NCI-H146 treated with DMSO at 0.1 percent for 48 hours (cell line): ENCODE measurements at regions not wholly inside any gene's neighbourhood (a gene's known extent, or its start where the extent isn't known, plus 50 kb on each side); places are given as distances from the start of the nearest gene placed in this dataset.
"Not testable (repeated sequence)": the region's sequence is repeated elsewhere in the genome, so short reads cannot be mapped to it uniquely, and the experiment has no call there.

Experiments
- DNase-seq: peaks from one replicate; lab custom pipeline; 2025; ENCODE audit not compliant: unreplicated experiment; lab: John Stamatoyannopoulos, UW

- DNase-seq, result not testable (repeated sequence)
Observed at GRCh38 chr5:166804693-166805092, 1486.8 kb upstream of the WWC1 start.

- not testable (repeated sequence) for DNase-seq
Observed at GRCh38 chr5:166810093-166810658, 1481.3 kb upstream of the WWC1 start.

- DNase-seq, result no peak
Observed at GRCh38 chr5:166810721-166811120, 1480.7 kb upstream of the WWC1 start.

GRCh38 chr5:166823360-166823759 is 1468.1 kb upstream of the WWC1 start:
- DNase-seq, result no peak

- DNase-seq, result no peak
Observed at GRCh38 chr5:166834246-166834645, 1457.2 kb upstream of the WWC1 start.

GRCh38 chr5:166845044-166845443 is 1446.4 kb upstream of the WWC1 start:
- DNase-seq, result no peak

GRCh38 chr5:166856791-166857190 is 1434.7 kb upstream of the WWC1 start:
- DNase-seq, result no peak

GRCh38 chr5:166860426-166860825 is 1431.0 kb upstream of the WWC1 start:
- DNase-seq, result no peak

- DNase-seq, result no peak
Observed at GRCh38 chr5:166862581-166862980, 1428.9 kb upstream of the WWC1 start.

- DNase-seq, result no peak
Observed at GRCh38 chr5:166865206-166865605, 1426.2 kb upstream of the WWC1 start.

GRCh38 chr5:166880456-166880855 is 1411.0 kb upstream of the WWC1 start:
- no peak for DNase-seq

- no peak for DNase-seq
Observed at GRCh38 chr5:166881802-166882201, 1409.6 kb upstream of the WWC1 start.

GRCh38 chr5:166883016-166883415 is 1408.4 kb upstream of the WWC1 start:
- no peak for DNase-seq

GRCh38 chr5:166898166-166898565 is 1393.3 kb upstream of the WWC1 start:
- DNase-seq, result no peak

- no peak for DNase-seq
Observed at GRCh38 chr5:166899343-166899742, 1392.1 kb upstream of the WWC1 start.

GRCh38 chr5:166904571-166904970 is 1386.9 kb upstream of the WWC1 start:
- no peak for DNase-seq

GRCh38 chr5:166906991-166907713 is 1384.3 kb upstream of the WWC1 start:
- DNase-seq, result no peak

GRCh38 chr5:166909040-166909439 is 1382.4 kb upstream of the WWC1 start:
- no peak for DNase-seq

- DNase-seq, result no peak
Observed at GRCh38 chr5:166909926-166910325, 1381.5 kb upstream of the WWC1 start.

GRCh38 chr5:166910995-166911394 is 1380.5 kb upstream of the WWC1 start:
- DNase-seq, result no peak

GRCh38 chr5:166916021-166916420 is 1375.4 kb upstream of the WWC1 start:
- DNase-seq, result no peak

- no peak for DNase-seq
Observed at GRCh38 chr5:166926138-166926537, 1365.3 kb upstream of the WWC1 start.
